HG03558 (cell line): ENCODE measurements at regions not wholly inside any gene's neighbourhood (a gene's known extent, or its start where the extent isn't known, plus 50 kb on each side); places are given as distances from the start of the nearest gene placed in this dataset.
"Not testable (repeated sequence)": the region's sequence is repeated elsewhere in the genome, so short reads cannot be mapped to it uniquely, and the experiment has no call there.

Source experiments
- ATAC-seq: cut with Tn5 transposase; IDR thresholded peaks from one replicate; pipeline ENCODE4 v1.9.1; 2021; ENCODE audit warnings: moderate number of reproducible peaks; ENCODE audit not compliant: unreplicated experiment; ENCODE audit errors: extremely low read depth

DNA sequence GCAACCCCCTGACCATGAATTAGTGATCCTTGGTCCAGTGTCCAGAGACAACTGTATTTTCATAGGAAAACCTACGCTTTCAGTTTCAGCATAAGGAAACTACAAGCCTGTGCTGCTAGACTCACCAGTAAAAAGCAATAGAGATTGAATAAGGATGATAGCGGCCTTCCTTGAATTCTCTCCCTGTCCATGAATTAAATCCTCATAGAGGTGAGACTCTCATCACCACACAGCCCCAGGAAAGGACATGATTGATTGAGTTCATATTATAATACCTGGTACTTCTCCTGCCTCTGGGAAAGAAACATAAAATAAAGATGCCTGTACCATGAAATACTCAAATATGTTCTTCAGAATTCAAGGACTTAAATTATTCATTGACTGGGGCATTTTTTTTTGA, 146.3 kb upstream of the SPOPL start:
- ATAC-seq, result no peak

DNA sequence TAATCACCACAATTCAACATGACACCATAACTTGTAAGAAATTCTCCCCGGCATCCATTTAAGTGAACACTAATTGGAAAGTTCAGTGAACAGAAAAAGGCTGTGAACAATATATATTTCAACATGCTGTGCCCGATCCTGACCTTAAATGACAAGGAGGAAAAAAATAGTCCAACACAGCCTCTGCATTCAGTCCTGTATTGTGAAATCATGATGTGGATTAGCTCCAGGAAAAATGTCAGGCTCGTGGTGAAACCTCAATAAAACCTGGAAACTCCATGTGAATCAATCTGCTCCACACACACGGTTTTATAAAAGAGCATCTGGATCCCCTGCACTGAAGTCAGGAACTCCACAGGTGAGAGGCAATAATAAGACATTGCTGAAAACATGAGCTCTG, 145.4 kb upstream of the SPOPL start:
- no peak for ATAC-seq

- ATAC-seq, result no peak
Observed at GRCh38 chr2:138359532-138359931, 142.0 kb upstream of the SPOPL start.

- no peak for ATAC-seq
Observed at GRCh38 chr2:138364554-138365162, 136.9 kb upstream of the SPOPL start.

- no peak for ATAC-seq
Observed at GRCh38 chr2:138365581-138365980, 136.0 kb upstream of the SPOPL start.

GRCh38 chr2:138369856-138370255, 131.7 kb upstream of the SPOPL start:
- ATAC-seq, result no peak

DNA sequence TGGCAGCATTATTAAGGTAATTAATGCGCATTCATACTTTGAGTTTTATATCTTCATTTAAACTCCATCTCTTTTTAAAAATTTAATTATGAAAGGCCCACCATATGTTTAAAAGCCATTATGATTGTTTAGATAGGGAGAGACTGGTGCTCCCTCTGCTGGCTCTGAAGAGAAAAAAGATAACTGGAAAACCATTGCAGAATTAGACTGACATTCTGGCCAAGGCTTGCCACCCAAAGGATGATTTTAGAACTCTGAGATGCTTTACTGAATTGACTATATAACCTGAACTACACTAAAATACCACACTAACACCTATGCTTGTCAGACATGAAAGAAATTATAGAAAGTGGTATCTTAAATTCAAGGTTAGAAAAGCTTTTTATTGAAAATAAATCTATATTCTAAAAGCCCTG, 127.6 kb upstream of the SPOPL start:
- no peak for ATAC-seq

DNA sequence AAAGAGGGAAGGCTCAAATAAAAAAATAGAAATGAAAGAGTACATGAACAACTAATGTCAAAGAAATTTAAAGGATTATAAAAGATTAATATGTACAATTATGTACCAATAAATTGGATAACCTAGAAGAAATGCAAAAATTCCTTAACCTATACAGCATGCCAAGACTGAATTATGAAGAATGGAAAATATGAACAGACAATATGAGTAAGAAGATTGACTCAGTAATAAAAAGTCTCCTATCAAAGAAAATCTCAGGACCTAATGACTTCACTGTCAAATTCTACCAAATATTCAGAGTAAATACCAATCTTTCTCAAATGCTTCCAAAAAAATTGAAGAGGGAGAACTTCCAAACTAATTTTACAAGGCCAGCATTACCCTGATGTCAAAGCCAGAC, 120.2 kb upstream of the SPOPL start:
- ATAC-seq, result no peak

- ATAC-seq, result no peak
Observed at GRCh38 chr2:138382672-138383071, 118.9 kb upstream of the SPOPL start.

GRCh38 chr2:138386191-138386590, 115.4 kb upstream of the SPOPL start:
- not testable (repeated sequence) for ATAC-seq

GRCh38 chr2:138389063-138389462, 112.5 kb upstream of the SPOPL start:
- no peak for ATAC-seq

GRCh38 chr2:138390316-138390945, 111.1 kb upstream of the SPOPL start:
- ATAC-seq, result no peak

DNA sequence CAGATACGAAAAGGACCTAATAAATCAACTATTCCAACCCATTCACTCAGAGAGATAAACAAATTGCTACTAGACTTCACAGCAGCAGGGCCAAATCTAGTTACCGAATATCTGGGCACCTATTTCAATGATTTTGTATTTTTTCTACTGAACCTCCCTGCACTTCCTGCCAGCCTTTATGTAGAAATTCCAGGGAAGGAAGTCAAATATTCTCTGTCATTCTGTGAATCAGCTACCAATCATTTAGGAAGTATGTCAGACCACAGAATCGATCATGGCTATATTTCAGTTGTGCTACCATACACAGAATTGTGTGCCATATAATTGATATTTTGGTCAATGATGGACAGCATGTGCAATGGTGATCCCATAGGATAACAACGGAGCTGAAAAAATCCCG, 109.6 kb upstream of the SPOPL start:
- ATAC-seq, result no peak

DNA sequence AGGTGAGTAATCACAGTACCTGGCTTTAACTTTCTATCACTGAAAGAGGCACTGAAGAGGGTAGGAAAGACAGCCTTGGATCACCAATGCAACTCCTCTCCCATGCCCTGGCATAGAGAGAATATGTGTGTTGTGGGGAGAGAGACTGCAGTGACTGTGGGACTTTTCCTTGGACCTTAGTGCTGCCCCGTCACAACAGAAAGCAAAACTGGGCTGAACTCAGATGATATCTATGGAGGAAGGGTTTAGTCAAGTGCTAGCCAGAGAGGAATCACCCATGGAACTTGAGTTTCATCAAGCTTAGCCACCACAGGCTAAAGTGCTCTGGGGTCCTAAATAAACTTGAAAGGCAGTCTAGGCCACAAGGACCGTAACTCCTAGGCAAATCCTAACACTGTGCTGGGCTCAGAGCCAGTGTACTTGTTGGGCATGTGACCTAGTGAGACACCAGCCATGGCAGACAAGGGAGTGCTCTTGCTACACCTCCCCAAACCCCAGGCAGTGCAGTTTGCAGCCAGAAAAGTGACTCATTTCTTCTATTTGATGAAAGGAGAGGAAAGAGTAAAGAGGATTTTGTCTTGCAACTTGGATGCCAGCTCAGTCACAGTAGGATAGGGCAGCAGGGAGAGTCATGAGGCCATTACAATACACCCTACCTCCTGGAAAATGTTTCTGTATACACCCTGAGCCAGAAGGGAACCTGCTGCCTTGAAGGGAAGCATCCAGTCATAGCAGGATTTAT, 105.8 kb upstream of the SPOPL start:
- ATAC-seq, result no peak

- no peak for ATAC-seq
Observed at GRCh38 chr2:138396843-138397242, 104.7 kb upstream of the SPOPL start.

DNA sequence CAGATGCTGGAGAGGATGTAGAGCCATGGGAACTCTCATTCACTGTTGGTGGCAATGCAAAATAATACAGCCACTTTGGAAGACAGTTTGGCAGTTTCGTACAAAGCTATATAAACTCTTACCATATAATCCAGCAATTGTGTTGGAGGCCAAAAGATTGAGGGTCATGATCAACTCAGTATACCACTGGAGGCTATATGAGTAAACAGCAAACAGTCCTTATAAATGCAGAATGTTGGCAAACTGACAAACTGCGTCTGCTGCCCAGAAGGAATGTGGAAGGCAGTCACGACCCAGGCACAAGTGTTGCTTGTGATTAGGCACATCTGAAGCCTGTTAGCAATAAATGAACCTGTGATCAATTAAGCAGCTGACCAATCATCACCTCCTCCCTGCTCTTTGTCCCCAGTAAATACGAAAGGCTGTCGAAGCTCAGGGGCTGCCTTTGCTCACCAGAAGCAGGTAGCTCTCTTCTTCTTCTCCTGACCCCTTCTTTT, 98.1 kb upstream of the SPOPL start:
- no peak for ATAC-seq

DNA sequence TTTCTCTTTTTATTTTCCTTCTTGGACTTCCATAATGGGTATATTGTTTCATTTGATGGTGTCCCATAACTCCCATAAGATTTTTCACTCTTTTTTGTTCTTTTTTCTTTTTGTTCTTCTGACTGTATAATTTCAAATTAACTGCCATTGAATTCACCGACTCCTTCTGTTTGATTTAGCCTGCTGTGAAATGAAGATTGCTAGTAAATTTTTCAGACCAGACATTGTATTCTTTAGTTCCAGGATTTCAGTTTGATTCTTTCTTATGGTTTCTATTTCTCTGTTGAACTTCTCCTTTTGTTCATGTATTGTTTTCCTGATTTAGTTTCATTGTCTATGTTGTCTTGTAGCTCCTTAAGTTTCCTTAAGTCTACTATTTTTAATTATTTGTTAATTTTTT, 87.6 kb upstream of the SPOPL start:
- ATAC-seq, result no peak

GRCh38 chr2:138415985-138416384, 85.6 kb upstream of the SPOPL start:
- no peak for ATAC-seq

- no peak for ATAC-seq
Observed at GRCh38 chr2:138418453-138418852, 83.1 kb upstream of the SPOPL start.

DNA sequence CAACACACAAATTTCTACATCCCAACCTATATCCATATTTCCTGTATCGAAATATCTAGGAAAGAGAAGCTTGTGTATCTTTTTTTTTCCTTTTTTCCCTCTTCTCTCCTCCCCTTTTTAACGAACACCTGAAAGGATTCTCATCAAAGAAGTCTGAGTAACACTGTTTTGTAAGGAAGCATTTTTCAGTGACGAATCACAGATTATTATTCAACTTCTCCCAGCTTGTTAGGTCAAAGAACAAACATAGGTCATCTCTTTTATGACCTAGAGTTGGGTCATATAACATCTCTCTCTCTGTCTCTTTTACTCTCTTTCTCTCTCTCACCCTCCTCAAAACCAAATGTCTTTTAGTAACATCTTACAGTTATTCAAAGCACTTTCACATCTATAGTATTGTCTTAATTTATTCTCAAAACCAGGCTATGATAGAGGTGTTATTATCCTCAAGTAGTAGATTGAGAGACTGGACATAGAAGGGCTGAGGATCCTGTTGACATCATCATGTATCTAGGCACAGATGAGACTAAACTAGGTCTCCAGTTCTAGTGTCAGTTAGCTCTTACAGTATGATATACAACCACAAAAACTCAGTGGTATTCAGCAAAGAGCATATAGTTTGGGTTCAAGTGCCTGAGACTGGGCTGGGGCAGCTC, 80.1 kb upstream of the SPOPL start:
- ATAC-seq, result no peak

- ATAC-seq, result no peak
Observed at GRCh38 chr2:138421971-138422335, 79.6 kb upstream of the SPOPL start.
